ENCODE measurements at regions not wholly inside any gene's neighbourhood (a gene's known extent, or its start where the extent isn't known, plus 50 kb on each side); places are given as distances from the start of the nearest gene placed in this dataset.

- intact Hi-C loops (cut with micrococcal nuclease): no loop called here
Observed at GRCh38 chr3:161556941-161557340, 60.3 kb downstream of the OTOL1 start.

GRCh38 chr3:161557445-161558150 is 61.0 kb downstream of the OTOL1 start:
- intact Hi-C loops (cut with micrococcal nuclease): no loop called here
- no peaks in the 10 kb centered on the region for H3K4me1 Mint-ChIP-seq
- WGBS (ENCODE audit: insufficient coverage): 85% methylated on average over 2 of the region's 5 CpGs
- no peak overlapping the region for H3K4me3 ChIP-seq (replicated peaks in 1 of 3; ENCODE audit: low read depth in 2 of 3, low read length in 3 of 3)
- no peaks in the 10 kb centered on the region for H3K79me2 ChIP-seq (ENCODE audit: insufficient read depth, low read length)
- TF ChIP-seq CTCF (IDR thresholded peaks at IDR 0.05): no peak
- H3K9me3 ChIP-seq (replicated peaks in 1 of 2; ENCODE audit: control insufficient read depth in 1 of 2, insufficient read depth in 1 of 2, low read length in 2 of 2): no peaks in the 10 kb centered on the region
- no peak overlapping the region for H3K9ac ChIP-seq (ENCODE audit: insufficient read depth, low read length, poor library complexity, severe bottlenecking)
- no peaks in the 10 kb centered on the region for H3K36me3 Mint-ChIP-seq
- no peaks in the 10 kb centered on the region for H4K20me1 ChIP-seq (ENCODE audit: insufficient read depth, low read length)
- no peak overlapping the region for H2AFZ ChIP-seq (ENCODE audit: insufficient read depth, low read depth, low read length, poor library complexity, severe bottlenecking)
- no peak for DNase-seq
- peaks cover 0 to 4% (median 0%) of the 10 kb centered on the region in 3 donors for H3K27me3 Mint-ChIP-seq (ENCODE audit: low read depth in 3 of 3)
- no peak overlapping the region for H3K27ac Mint-ChIP-seq
- no peak overlapping the region for H3K4me3 Mint-ChIP-seq
- H3K27ac ChIP-seq (ENCODE audit: low read depth in 1 of 2, low read length in 2 of 2): no peak overlapping the region
- H3K9me3 Mint-ChIP-seq: no peaks in the 10 kb centered on the region
- no peak overlapping the region for H3K4me2 ChIP-seq (replicated peaks; ENCODE audit: extremely low read depth, low read length, poor library complexity, severe bottlenecking)
- H3K36me3 ChIP-seq (replicated peaks in 1 of 2; ENCODE audit: control insufficient read depth in 1 of 2, insufficient read depth in 2 of 2, low read length in 2 of 2): no peaks in the 10 kb centered on the region
- H3K4me1 ChIP-seq (ENCODE audit: control insufficient read depth in 1 of 2, insufficient read depth in 2 of 2, low read length in 2 of 2): no peaks in the 10 kb centered on the region
- no peaks in the 10 kb centered on the region for H3K27me3 ChIP-seq (ENCODE audit: control insufficient read depth in 2 of 2, insufficient read depth in 2 of 2, low read length in 2 of 2)

More at GRCh38 chr3:161556941-161557340, 60.3 kb downstream of the OTOL1 start:
- Mint-ChIP-seq H3K4me3 (no peak overlapping the region), H3K36me3 (no peaks in the 10 kb centered on the region), H3K27me3 (ENCODE audit: low read depth in 3 of 3) (peaks cover 0 to 4% (median 3%) of the 10 kb centered on the region in 3 donors), H3K9me3 (no peaks in the 10 kb centered on the region), H3K27ac (no peak overlapping the region), H3K4me1 (no peaks in the 10 kb centered on the region)
- Histone ChIP-seq H3K4me3 (replicated peaks in 1 of 3; ENCODE audit: low read depth in 2 of 3, low read length in 3 of 3) (no peak overlapping the region), H2AFZ (ENCODE audit: insufficient read depth, low read depth, low read length, poor library complexity, severe bottlenecking) (no peak overlapping the region), H3K27ac (ENCODE audit: low read depth in 1 of 2, low read length in 2 of 2) (no peak overlapping the region), H3K9me3 (replicated peaks in 1 of 2; ENCODE audit: control insufficient read depth in 1 of 2, insufficient read depth in 1 of 2, low read length in 2 of 2) (no peaks in the 10 kb centered on the region), H3K4me1 (ENCODE audit: control insufficient read depth in 1 of 2, insufficient read depth in 2 of 2, low read length in 2 of 2) (no peaks in the 10 kb centered on the region), H3K4me2 (replicated peaks; ENCODE audit: extremely low read depth, low read length, poor library complexity, severe bottlenecking) (no peak overlapping the region), H3K9ac (ENCODE audit: insufficient read depth, low read length, poor library complexity, severe bottlenecking) (no peak overlapping the region), H4K20me1 (ENCODE audit: insufficient read depth, low read length) (no peaks in the 10 kb centered on the region), H3K36me3 (replicated peaks in 1 of 2; ENCODE audit: control insufficient read depth in 1 of 2, insufficient read depth in 2 of 2, low read length in 2 of 2) (no peaks in the 10 kb centered on the region), H3K79me2 (ENCODE audit: insufficient read depth, low read length) (no peaks in the 10 kb centered on the region), H3K27me3 (ENCODE audit: control insufficient read depth in 2 of 2, insufficient read depth in 2 of 2, low read length in 2 of 2) (no peaks in the 10 kb centered on the region)
- no peak for TF ChIP-seq CTCF (IDR thresholded peaks at IDR 0.05)
- WGBS (ENCODE audit: insufficient coverage): no CpG with 5 or more reads among the region's 1 CpG
- DNase-seq: no peak

Measured in CD14-positive monocyte (primary cell).